RPMI8226 (cell line): ENCODE measurements at regions not wholly inside any gene's neighbourhood (a gene's known extent, or its start where the extent isn't known, plus 50 kb on each side); places are given as distances from the start of the nearest gene placed in this dataset.
A peak's percentile ranks its signal among the peaks of the same experiment; 100 is the strongest.
"Not testable (repeated sequence)": the region's sequence is repeated elsewhere in the genome, so short reads cannot be mapped to it uniquely, and the experiment has no call there.

Experiments
- DNase-seq: peaks from one replicate; pipeline ENCODE4 v3.0.0-alpha.2; 2015

- DNase-seq: no peak
Measured at GRCh38 chr9:22170556-22170955, 161.5 kb upstream of the CDKN2B start.

GRCh38 chr9:22170990-22171670 lies 162.0 kb upstream of the CDKN2B start:
- peak; percentile 53 for DNase-seq

- DNase-seq: no peak
Measured at GRCh38 chr9:22171691-22172090, 162.6 kb upstream of the CDKN2B start.

- no peak for DNase-seq
Measured at GRCh38 chr9:22173908-22174307, 164.8 kb upstream of the CDKN2B start.

GRCh38 chr9:22175972-22176545 lies 167.0 kb upstream of the CDKN2B start:
- no peak for DNase-seq

- not testable (repeated sequence) for DNase-seq
Measured at GRCh38 chr9:22181021-22181420, 171.9 kb upstream of the CDKN2B start.

- no peak for DNase-seq
Measured at GRCh38 chr9:22189471-22189870, 180.4 kb upstream of the CDKN2B start.

- not testable (repeated sequence) for DNase-seq
Measured at GRCh38 chr9:22197000-22197399, 187.9 kb upstream of the CDKN2B start.

GRCh38 chr9:22198681-22199080 lies 189.6 kb upstream of the CDKN2B start:
- DNase-seq: no peak

GRCh38 chr9:22201256-22201655 lies 192.2 kb upstream of the CDKN2B start:
- no peak for DNase-seq

- DNase-seq: no peak
Measured at GRCh38 chr9:22203371-22204138, 194.4 kb upstream of the CDKN2B start.

GRCh38 chr9:22204240-22204639 lies 195.1 kb upstream of the CDKN2B start:
- DNase-seq: no peak

- DNase-seq: no peak
Measured at GRCh38 chr9:22206833-22207232, 197.7 kb upstream of the CDKN2B start.

GRCh38 chr9:22208846-22209585 lies 199.9 kb upstream of the CDKN2B start:
- DNase-seq: peak; percentile 7

- no peak for DNase-seq
Measured at GRCh38 chr9:22210262-22210661, 201.2 kb upstream of the CDKN2B start.

GRCh38 chr9:22210936-22211335 lies 201.8 kb upstream of the CDKN2B start:
- DNase-seq: no peak

GRCh38 chr9:22211588-22212360 lies 202.7 kb upstream of the CDKN2B start:
- no peak for DNase-seq

GRCh38 chr9:22214021-22214420 lies 204.9 kb upstream of the CDKN2B start:
- no peak for DNase-seq

GRCh38 chr9:22214497-22215031 lies 205.5 kb upstream of the CDKN2B start:
- no peak for DNase-seq

GRCh38 chr9:22215521-22215920 lies 206.4 kb upstream of the CDKN2B start:
- no peak for DNase-seq

- DNase-seq: no peak
Measured at GRCh38 chr9:22216730-22217172, 207.6 kb upstream of the CDKN2B start.

GRCh38 chr9:22217254-22217653 lies 208.1 kb upstream of the CDKN2B start:
- no peak for DNase-seq
